Loucy (cell line): ENCODE measurements at regions not wholly inside any gene's neighbourhood (a gene's known extent, or its start where the extent isn't known, plus 50 kb on each side); places are given as distances from the start of the nearest gene placed in this dataset.

ENCODE experiments used
- H2AFZ ChIP-seq: fragments of 200-600 bp; sonication (generic); 2 replicates; pipeline ENCODE4 v1.6.0; 2016; ENCODE audit warnings: antibody characterized with exemption, mild to moderate bottlenecking, low read length, moderate library complexity
- H3F3A ChIP-seq: fragments of 200-600 bp; 2 replicates; pipeline ENCODE4 v1.6.0; 2016; ENCODE audit warnings: antibody characterized with exemption, low read depth, mild to moderate bottlenecking
- H3K27me3 ChIP-seq: fragments of 200-600 bp; sonication (generic); 2 replicates; pipeline ENCODE4 v1.6.1; 2014; ENCODE audit warnings: low read length, mild to moderate bottlenecking; ENCODE audit not compliant: insufficient read depth, poor library complexity, severe bottlenecking
- H3K36me3 ChIP-seq: fragments of 200-600 bp; sonication (generic); 2 replicates; pipeline ENCODE4 v1.6.1; 2016; ENCODE audit warnings: low read length; ENCODE audit not compliant: insufficient read depth
- H3K4me1 ChIP-seq: fragments of 200-600 bp; sonication (generic); 2 replicates; pipeline ENCODE4 v1.5.1; 2014; ENCODE audit warnings: low read length, mild to moderate bottlenecking; ENCODE audit not compliant: insufficient read depth, poor library complexity, severe bottlenecking
- H3K4me2 ChIP-seq: fragments of 200-600 bp; sonication (generic); 2 replicates; pipeline ENCODE4 v1.6.0; 2014; ENCODE audit warnings: antibody characterized with exemption, low read length, low read depth, mild to moderate bottlenecking; ENCODE audit not compliant: poor library complexity, severe bottlenecking
- H3K4me3 ChIP-seq: fragments of 200-600 bp; sonication (generic); 2 replicates; pipeline ENCODE4 v1.5.1; 2014; ENCODE audit warnings: low read length, mild to moderate bottlenecking, mixed read lengths; ENCODE audit not compliant: poor library complexity, severe bottlenecking
- H3K79me2 ChIP-seq: fragments of 200-600 bp; sonication (generic); 2 replicates; pipeline ENCODE4 v1.6.1; 2014; ENCODE audit warnings: low read length; ENCODE audit not compliant: insufficient read depth
- H3K9ac ChIP-seq: fragments of 200-600 bp; sonication (generic); 2 replicates; pipeline ENCODE4 v1.6.0; 2014; ENCODE audit warnings: mild to moderate bottlenecking, low read depth, low read length, moderate library complexity; ENCODE audit not compliant: poor library complexity, severe bottlenecking
- H3K9me2 ChIP-seq: fragments of 200-600 bp; sonication (generic); replicated peaks from 2 replicates; pipeline ENCODE4 v1.6.1; 2016; ENCODE audit warnings: low read depth, low read length, mixed read lengths
- H3K9me3 ChIP-seq: fragments of 200-600 bp; sonication (generic); 2 replicates; pipeline ENCODE4 v1.6.1; 2014; ENCODE audit warnings: mild to moderate bottlenecking, antibody characterized with exemption, low read length, low read depth; ENCODE audit not compliant: insufficient read depth
- H4K20me1 ChIP-seq: fragments of 200-600 bp; sonication (generic); 2 replicates; pipeline ENCODE4 v1.6.0; 2014; ENCODE audit warnings: antibody characterized with exemption, low read length, mild to moderate bottlenecking; ENCODE audit not compliant: insufficient read depth, poor library complexity, severe bottlenecking
- EZH2phosphoT487 ChIP-seq: fragments of 200-600 bp; IDR thresholded peaks from 2 replicates; pipeline ENCODE4 v1.6.1; 2018; ENCODE audit warnings: antibody characterized with exemption, mild to moderate bottlenecking, moderate library complexity, borderline replicate concordance
- TF ChIP-seq, protein P1 (sequence below): fragments of 200-600 bp; sonication (generic); conservative IDR thresholded peaks from 2 replicates; pipeline ENCODE4 v1.5.1; 2014; ENCODE audit warnings: mild to moderate bottlenecking, antibody characterized with exemption, low read length

DNA sequence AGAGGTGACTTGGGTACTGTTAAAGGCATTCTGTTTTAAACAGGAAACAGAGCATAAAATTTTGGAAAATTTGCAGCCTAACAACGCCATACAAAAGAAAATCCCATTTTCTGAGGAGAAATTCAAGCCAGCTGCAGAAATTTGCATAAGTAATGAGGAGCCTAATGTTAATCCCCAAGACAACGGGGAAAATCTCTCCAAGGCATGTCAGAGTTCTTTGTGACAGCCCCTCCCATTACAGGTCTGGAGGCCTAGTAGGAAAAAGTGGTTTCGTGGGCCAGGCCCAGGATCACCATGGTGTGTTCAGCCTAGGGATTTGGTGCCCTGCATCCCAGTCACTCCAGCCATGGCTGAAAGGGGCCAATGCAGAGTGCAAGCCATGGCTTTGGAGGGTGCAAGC lies 1333.1 kb upstream of the TENM4 start:
- Histone ChIP-seq H3K36me3 (no peaks in the 10 kb centered on the region), H3K9me2 (no peaks in the 10 kb centered on the region)
- no peak for TF ChIP-seq EZH2phosphoT487
- TF ChIP-seq, protein P1, sequence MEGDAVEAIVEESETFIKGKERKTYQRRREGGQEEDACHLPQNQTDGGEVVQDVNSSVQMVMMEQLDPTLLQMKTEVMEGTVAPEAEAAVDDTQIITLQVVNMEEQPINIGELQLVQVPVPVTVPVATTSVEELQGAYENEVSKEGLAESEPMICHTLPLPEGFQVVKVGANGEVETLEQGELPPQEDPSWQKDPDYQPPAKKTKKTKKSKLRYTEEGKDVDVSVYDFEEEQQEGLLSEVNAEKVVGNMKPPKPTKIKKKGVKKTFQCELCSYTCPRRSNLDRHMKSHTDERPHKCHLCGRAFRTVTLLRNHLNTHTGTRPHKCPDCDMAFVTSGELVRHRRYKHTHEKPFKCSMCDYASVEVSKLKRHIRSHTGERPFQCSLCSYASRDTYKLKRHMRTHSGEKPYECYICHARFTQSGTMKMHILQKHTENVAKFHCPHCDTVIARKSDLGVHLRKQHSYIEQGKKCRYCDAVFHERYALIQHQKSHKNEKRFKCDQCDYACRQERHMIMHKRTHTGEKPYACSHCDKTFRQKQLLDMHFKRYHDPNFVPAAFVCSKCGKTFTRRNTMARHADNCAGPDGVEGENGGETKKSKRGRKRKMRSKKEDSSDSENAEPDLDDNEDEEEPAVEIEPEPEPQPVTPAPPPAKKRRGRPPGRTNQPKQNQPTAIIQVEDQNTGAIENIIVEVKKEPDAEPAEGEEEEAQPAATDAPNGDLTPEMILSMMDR, result no peak

DNA sequence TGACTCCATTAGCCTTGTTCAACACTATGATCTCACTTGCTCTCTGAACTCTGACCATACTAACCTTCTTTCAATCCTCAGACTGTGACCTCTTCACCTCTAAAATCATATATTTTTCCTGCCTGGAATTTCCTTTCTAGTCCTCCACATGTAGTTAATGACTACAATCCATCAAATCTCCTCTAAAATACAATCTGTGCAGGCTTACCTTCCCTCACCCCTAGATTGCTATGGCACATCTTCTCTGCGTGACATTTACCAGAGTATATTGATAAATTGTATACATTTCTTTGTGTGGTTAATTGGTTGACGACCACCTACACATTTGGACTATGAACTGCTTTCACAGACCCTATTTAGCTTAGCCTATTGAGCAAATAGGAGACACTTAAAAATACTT lies 1330.2 kb upstream of the TENM4 start:
- Histone ChIP-seq H2AFZ (no peak overlapping the region), H3K36me3 (no peaks in the 10 kb centered on the region), H3K9ac (no peak overlapping the region), H3K4me2 (no peak overlapping the region), H3K4me1 (no peaks in the 10 kb centered on the region), H3K9me2 (no peaks in the 10 kb centered on the region), H3K4me3 (no peak overlapping the region), H3K79me2 (no peaks in the 10 kb centered on the region), H3F3A (no peaks in the 10 kb centered on the region), H4K20me1 (no peaks in the 10 kb centered on the region), H3K9me3 (no peaks in the 10 kb centered on the region), H3K27me3 (no peaks in the 10 kb centered on the region)
- TF ChIP-seq, protein P1, result no peak
- TF ChIP-seq EZH2phosphoT487, result no peak

More for the DNA sequence above, 1333.1 kb upstream of the TENM4 start:
- H3K9me3 ChIP-seq, result no peaks in the 10 kb centered on the region
- no peaks in the 10 kb centered on the region for H3K4me1 ChIP-seq
- H3K4me3 ChIP-seq, result no peak overlapping the region
- H2AFZ ChIP-seq, result no peak overlapping the region
- no peaks in the 10 kb centered on the region for H3K79me2 ChIP-seq
- H3F3A ChIP-seq, result no peaks in the 10 kb centered on the region
- H4K20me1 ChIP-seq, result no peaks in the 10 kb centered on the region
- no peak overlapping the region for H3K9ac ChIP-seq
- H3K27me3 ChIP-seq, result no peaks in the 10 kb centered on the region
- no peak overlapping the region for H3K4me2 ChIP-seq

DNA sequence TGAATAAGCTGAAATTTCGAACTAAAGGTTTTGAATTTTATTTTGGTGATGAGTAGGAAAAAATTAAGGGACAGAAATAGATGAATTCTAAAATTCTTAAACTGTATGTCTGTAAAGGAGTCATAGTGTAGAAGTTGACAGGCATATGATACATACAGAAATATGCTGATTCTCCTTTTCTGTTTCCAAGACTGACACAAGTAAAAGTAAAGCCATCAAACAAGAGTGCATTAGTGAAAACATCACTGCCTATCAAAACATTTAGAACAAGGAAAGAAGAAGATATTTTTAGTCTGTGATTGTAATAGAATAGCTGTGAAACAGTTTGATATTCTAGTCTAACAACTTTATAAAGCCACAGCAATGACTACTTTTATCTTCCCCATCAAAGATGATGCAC lies 1318.0 kb upstream of the TENM4 start:
- H3K4me3 ChIP-seq, result no peak overlapping the region
- H3K4me2 ChIP-seq, result no peak overlapping the region
- no peaks in the 10 kb centered on the region for H3K9me2 ChIP-seq
- H3F3A ChIP-seq, result no peaks in the 10 kb centered on the region
- H3K9me3 ChIP-seq, result no peaks in the 10 kb centered on the region
- no peaks in the 10 kb centered on the region for H3K4me1 ChIP-seq
- H3K79me2 ChIP-seq, result no peaks in the 10 kb centered on the region
- no peaks in the 10 kb centered on the region for H3K36me3 ChIP-seq
- H3K27me3 ChIP-seq, result no peaks in the 10 kb centered on the region
- H4K20me1 ChIP-seq, result no peaks in the 10 kb centered on the region
- no peak overlapping the region for H2AFZ ChIP-seq
- TF ChIP-seq, protein P1, result no peak
- TF ChIP-seq EZH2phosphoT487, result no peak
- no peak overlapping the region for H3K9ac ChIP-seq
